ENCODE measurements at regions not wholly inside any gene's neighbourhood (a gene's known extent, or its start where the extent isn't known, plus 50 kb on each side); places are given as distances from the start of the nearest gene placed in this dataset.

DNA sequence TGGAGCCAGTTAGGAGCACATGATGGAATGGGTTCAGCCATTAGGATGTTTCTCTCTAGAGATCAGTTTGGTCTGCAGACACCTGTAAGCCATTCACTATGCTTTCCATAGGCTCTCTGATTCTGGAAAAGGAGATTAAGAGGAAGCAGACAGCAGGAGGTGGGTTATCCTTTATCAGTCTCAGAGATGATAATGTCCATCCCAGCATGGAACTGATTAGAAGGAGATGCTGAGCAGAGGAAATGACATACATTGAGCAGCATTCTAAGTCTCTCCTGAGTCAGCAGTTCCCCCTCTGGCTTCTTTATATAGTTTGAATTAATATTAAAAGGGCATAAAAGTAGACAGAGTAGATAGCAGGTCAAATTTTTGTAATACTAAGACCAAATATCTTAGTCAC lies 591.1 kb downstream of the GBE1 start:
- FAIRE-seq (no peak), DNase-seq (ENCODE audit: insufficient read length) (no peak)
- TF ChIP-seq POLR2A (IDR thresholded peaks at IDR 0.05; ENCODE audit: low read depth, low read length) (no peak), TAF1 (IDR thresholded peaks at IDR 0.05; ENCODE audit: borderline replicate concordance, low read depth, low read length) (no peak), POLR2AphosphoS5 (IDR thresholded peaks at IDR 0.05; ENCODE audit: low read depth, low read length) (no peak)

GRCh38 chr3:81164806-81165205 lies 596.6 kb downstream of the GBE1 start:
- FAIRE-seq (no peak), DNase-seq (ENCODE audit: insufficient read length) (no peak)
- TF ChIP-seq TAF1 (IDR thresholded peaks at IDR 0.05; ENCODE audit: borderline replicate concordance, low read depth, low read length), result no peak
- TF ChIP-seq POLR2A (IDR thresholded peaks at IDR 0.05; ENCODE audit: low read depth, low read length), result no peak
- no peak for TF ChIP-seq POLR2AphosphoS5 (IDR thresholded peaks at IDR 0.05; ENCODE audit: low read depth, low read length)

GRCh38 chr3:81161851-81162250 lies 599.6 kb downstream of the GBE1 start:
- FAIRE-seq, result no peak
- DNase-seq (ENCODE audit: insufficient read length), result no peak
- TF ChIP-seq POLR2A (IDR thresholded peaks at IDR 0.05; ENCODE audit: low read depth, low read length), result no peak

DNA sequence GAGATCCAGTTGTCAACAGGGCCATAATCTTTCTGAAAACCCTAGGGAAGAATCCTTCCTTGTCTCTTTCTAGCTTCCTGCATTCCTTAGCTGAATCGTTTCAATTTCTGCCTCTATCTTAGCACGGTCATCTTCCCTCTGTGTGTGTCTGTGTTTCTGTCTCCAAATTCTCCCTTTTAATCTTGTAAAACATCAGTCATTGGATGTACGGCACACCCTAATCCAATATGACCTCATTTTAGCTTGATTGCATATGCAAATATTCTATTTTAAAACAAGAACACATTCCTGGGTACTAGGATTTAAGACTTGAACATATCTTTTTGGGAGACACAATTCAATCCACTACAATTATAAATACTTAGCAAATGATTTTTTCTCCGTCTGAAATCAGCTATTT lies 600.3 kb downstream of the GBE1 start:
- FAIRE-seq (no peak), DNase-seq (ENCODE audit: insufficient read length) (no peak)
- TF ChIP-seq TAF1 (IDR thresholded peaks at IDR 0.05; ENCODE audit: borderline replicate concordance, low read depth, low read length), result no peak
- no peak for TF ChIP-seq POLR2A (IDR thresholded peaks at IDR 0.05; ENCODE audit: low read depth, low read length)
- TF ChIP-seq POLR2AphosphoS5 (IDR thresholded peaks at IDR 0.05; ENCODE audit: low read depth, low read length), result no peak

DNA sequence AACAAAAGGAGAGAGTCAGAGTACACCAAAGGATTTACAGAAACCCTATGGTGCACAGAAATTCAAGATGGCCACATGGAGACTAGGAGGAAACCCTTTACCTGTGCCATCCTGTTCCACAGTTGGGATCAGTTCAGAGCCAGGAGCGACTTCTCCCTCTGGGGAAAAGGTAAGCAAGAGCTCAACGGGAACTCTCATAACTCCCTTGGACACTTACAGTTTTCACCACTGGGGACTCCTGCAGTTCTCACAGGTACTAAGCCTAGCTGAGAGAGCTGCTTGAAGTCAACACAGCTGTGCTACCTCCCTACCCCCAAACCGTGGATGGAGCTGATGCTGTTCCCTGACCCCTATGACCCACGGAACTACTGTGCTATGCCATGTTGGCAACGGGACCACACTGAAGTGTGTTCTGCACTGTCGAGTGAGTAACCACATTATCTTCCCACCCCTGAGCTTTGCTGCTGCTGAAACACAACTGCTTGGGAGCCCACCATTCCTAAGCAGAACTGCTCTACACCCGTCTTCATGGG lies 606.8 kb downstream of the GBE1 start:
- no peak for DNase-seq (ENCODE audit: insufficient read length)
- FAIRE-seq, result no peak
- TF ChIP-seq TAF1 (IDR thresholded peaks at IDR 0.05; ENCODE audit: borderline replicate concordance, low read depth, low read length), result no peak
- no peak for TF ChIP-seq POLR2AphosphoS5 (IDR thresholded peaks at IDR 0.05; ENCODE audit: low read depth, low read length)
- TF ChIP-seq POLR2A (IDR thresholded peaks at IDR 0.05; ENCODE audit: low read depth, low read length), result no peak

DNA sequence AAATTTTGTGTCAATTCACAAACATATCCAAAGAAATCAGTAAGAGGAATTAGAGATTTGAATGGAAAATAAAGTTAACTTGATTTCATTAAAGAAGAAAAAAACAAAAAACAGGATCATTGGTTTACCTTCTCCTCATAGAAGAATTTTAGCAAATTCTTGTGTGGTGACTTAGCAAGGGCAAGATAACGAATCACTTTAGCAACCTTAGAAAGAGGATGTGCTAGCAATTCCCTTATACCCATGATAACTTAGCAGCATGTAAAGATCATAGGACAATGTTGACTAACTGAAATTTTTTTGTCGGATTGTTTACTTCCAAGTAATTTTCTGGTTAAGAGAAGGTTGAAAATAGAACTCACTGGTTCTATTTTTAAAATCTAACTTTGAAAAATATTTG lies 609.3 kb downstream of the GBE1 start:
- DNase-seq (ENCODE audit: insufficient read length) (no peak), FAIRE-seq (no peak)
- no peak for TF ChIP-seq POLR2A (IDR thresholded peaks at IDR 0.05; ENCODE audit: low read depth, low read length)
- no peak for TF ChIP-seq POLR2AphosphoS5 (IDR thresholded peaks at IDR 0.05; ENCODE audit: low read depth, low read length)
- no peak for TF ChIP-seq TAF1 (IDR thresholded peaks at IDR 0.05; ENCODE audit: borderline replicate concordance, low read depth, low read length)

GRCh38 chr3:81132995-81133394 lies 628.5 kb downstream of the GBE1 start:
- TF ChIP-seq TAF1 (IDR thresholded peaks at IDR 0.05; ENCODE audit: borderline replicate concordance, low read depth, low read length) (no peak), POLR2AphosphoS5 (IDR thresholded peaks at IDR 0.05; ENCODE audit: low read depth, low read length) (no peak), POLR2A (IDR thresholded peaks at IDR 0.05; ENCODE audit: low read depth, low read length) (no peak)
- DNase-seq (ENCODE audit: insufficient read length) (no peak), FAIRE-seq (no peak)

DNA sequence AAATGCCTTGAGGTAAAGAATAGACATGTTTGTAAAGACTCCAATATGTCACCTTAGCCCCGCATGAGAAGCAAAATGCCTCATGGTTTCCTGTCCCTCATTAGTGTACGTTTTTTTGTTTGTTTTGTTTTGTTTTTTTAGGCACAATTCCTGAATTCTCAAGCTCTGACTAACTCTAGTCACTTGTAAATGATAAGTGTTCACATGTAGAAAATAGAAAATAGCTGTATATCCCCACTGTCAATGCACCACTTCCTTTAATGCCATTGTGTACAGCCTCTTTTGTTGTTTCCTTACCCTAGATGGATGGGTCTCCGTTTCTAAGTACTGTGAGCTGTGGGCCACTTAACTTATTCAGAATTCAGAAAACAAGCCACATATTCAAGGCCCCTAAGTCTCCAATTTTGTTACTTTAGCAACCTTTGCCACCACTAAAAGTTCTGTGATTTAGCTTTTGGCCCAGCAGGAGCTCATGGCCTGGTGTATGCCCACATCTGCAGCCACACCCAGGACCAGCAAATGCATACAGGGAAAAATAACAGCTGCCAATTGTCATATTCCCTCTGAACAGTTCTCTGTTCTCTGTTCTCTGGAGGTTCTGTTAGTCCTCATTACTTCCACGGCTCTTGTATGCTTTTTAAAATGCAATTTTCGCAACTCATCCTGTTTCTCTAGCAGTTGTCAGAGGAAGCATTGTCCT lies 655.5 kb downstream of the GBE1 start:
- DNase-seq (ENCODE audit: insufficient read length) (no peak), FAIRE-seq (no peak)
- TF ChIP-seq POLR2A (IDR thresholded peaks at IDR 0.05; ENCODE audit: low read depth, low read length) (no peak), TAF1 (IDR thresholded peaks at IDR 0.05; ENCODE audit: borderline replicate concordance, low read depth, low read length) (no peak), POLR2AphosphoS5 (IDR thresholded peaks at IDR 0.05; ENCODE audit: low read depth, low read length) (no peak)

GRCh38 chr3:81105206-81105605 lies 656.2 kb downstream of the GBE1 start:
- no peak for DNase-seq (ENCODE audit: insufficient read length)
- TF ChIP-seq POLR2AphosphoS5 (IDR thresholded peaks at IDR 0.05; ENCODE audit: low read depth, low read length), result no peak
- TF ChIP-seq POLR2A (IDR thresholded peaks at IDR 0.05; ENCODE audit: low read depth, low read length), result no peak
- TF ChIP-seq TAF1 (IDR thresholded peaks at IDR 0.05; ENCODE audit: borderline replicate concordance, low read depth, low read length), result no peak
- no peak for FAIRE-seq

DNA sequence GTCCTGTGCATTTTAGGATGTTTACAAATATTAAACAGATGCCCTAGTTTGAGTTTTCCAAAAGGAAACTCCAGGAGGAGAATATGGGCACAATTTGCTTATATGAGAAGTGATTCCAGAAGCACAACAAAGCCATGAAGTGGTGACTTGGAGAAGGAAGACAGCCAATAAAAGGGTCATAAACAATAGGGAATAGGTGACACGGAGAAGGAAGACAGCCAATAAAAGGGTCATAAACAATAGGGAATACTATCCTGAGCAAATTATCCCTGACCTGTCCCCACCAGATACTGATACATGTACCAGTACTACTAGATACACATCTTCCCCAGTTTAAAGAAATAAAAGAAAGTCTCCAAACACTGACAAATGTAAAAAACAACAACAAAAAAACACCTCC lies 663.6 kb downstream of the GBE1 start:
- no peak for TF ChIP-seq POLR2AphosphoS5 (IDR thresholded peaks at IDR 0.05; ENCODE audit: low read depth, low read length)
- no peak for TF ChIP-seq POLR2A (IDR thresholded peaks at IDR 0.05; ENCODE audit: low read depth, low read length)
- TF ChIP-seq TAF1 (IDR thresholded peaks at IDR 0.05; ENCODE audit: borderline replicate concordance, low read depth, low read length), result no peak
- DNase-seq (ENCODE audit: insufficient read length), result no peak
- FAIRE-seq, result no peak

DNA sequence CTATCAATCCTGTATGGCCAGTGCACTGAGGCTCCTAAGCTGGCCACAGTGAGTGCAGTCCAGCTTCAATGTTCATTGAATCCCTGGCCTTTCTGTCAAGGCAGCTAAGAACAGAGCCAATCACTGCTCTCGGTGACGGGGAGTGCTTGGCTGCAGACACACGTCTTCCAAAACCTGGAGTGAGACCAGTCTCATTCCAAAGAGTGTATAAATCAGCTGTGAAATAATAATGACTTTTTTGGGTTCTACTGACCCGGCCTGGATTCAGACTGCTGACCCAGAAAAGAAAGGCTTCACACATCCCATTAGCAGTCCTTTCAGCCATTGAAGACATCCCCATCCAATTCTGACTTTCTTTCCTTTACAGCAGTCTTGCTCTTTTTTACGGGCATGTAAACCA lies 665.5 kb downstream of the GBE1 start:
- FAIRE-seq (no peak), DNase-seq (ENCODE audit: insufficient read length) (no peak)
- no peak for TF ChIP-seq TAF1 (IDR thresholded peaks at IDR 0.05; ENCODE audit: borderline replicate concordance, low read depth, low read length)
- no peak for TF ChIP-seq POLR2A (IDR thresholded peaks at IDR 0.05; ENCODE audit: low read depth, low read length)
- no peak for TF ChIP-seq POLR2AphosphoS5 (IDR thresholded peaks at IDR 0.05; ENCODE audit: low read depth, low read length)

- DNase-seq (ENCODE audit: insufficient read length) (no peak), FAIRE-seq (no peak)
Measured at GRCh38 chr3:81094986-81095385, 666.5 kb downstream of the GBE1 start.

More at GRCh38 chr3:81094986-81095385, 666.5 kb downstream of the GBE1 start:
- no peak for TF ChIP-seq TAF1 (IDR thresholded peaks at IDR 0.05; ENCODE audit: borderline replicate concordance, low read depth, low read length)
- no peak for TF ChIP-seq POLR2AphosphoS5 (IDR thresholded peaks at IDR 0.05; ENCODE audit: low read depth, low read length)
- TF ChIP-seq POLR2A (IDR thresholded peaks at IDR 0.05; ENCODE audit: low read depth, low read length), result no peak
